Fibroblast of mammary gland (primary cell): ENCODE measurements at regions not wholly inside any gene's neighbourhood (a gene's known extent, or its start where the extent isn't known, plus 50 kb on each side); places are given as distances from the start of the nearest gene placed in this dataset.
"Not testable (repeated sequence)": the region's sequence is repeated elsewhere in the genome, so short reads cannot be mapped to it uniquely, and the experiment has no call there.

Experiments used
- DNase-seq: peaks from one replicate; pipeline ENCODE4 v3.0.0-alpha.2; 2010; ENCODE audit warnings: low read depth
- H3K4me3 ChIP-seq: 2 replicates; pipeline ENCODE4 v1.5.1; 2011; ENCODE audit warnings: low read depth, mild to moderate bottlenecking, low read length, moderate library complexity; ENCODE audit not compliant: control insufficient read depth
- TF ChIP-seq, protein P1 (sequence below): conservative IDR thresholded peaks from 2 replicates; pipeline ENCODE4 v1.5.1; 2011; ENCODE audit warnings: low read depth, low read length, inconsistent platforms; ENCODE audit not compliant: control insufficient read depth, insufficient read depth

DNA sequence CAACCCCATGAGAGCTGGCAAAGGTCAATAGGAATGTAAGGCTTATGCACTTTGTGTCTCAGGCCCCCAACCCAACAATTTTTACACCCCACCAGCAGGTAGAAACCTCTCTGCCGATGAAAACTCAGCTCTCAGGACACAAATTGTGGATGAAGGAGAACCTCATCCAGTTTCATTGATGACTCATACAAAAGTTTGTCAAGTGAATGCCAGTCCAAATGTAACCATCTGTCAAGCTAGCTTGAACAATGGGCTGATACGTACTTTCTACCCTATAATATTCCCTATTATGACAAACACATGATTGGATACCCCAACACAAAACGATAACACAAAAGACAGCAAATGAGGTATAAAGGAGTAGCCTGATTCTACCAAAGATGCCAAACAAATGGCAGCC lies 321.2 kb upstream of the TMEFF2 start:
- H3K4me3 ChIP-seq, result no peak overlapping the region
- TF ChIP-seq, protein P1, sequence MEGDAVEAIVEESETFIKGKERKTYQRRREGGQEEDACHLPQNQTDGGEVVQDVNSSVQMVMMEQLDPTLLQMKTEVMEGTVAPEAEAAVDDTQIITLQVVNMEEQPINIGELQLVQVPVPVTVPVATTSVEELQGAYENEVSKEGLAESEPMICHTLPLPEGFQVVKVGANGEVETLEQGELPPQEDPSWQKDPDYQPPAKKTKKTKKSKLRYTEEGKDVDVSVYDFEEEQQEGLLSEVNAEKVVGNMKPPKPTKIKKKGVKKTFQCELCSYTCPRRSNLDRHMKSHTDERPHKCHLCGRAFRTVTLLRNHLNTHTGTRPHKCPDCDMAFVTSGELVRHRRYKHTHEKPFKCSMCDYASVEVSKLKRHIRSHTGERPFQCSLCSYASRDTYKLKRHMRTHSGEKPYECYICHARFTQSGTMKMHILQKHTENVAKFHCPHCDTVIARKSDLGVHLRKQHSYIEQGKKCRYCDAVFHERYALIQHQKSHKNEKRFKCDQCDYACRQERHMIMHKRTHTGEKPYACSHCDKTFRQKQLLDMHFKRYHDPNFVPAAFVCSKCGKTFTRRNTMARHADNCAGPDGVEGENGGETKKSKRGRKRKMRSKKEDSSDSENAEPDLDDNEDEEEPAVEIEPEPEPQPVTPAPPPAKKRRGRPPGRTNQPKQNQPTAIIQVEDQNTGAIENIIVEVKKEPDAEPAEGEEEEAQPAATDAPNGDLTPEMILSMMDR, result no peak
- no peak for DNase-seq

DNA sequence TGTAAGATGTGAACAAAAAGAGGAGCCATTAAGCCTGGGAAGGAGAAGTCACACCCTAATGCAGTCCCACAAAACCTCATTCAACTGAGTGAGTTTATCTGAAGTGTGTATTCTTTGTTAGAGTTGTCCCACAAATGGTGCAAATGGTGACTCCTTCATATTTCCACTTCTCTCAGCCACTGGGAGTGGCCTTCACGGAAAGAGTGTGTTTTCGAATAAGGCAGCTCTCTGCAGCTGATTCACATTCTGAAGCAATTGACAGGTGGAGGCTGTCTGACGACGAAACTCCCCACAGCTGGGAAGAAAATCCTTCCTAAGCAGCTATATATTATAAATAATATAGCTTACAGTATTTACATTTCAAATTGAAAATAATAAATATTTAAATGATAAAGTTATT lies 318.8 kb upstream of the TMEFF2 start:
- no peak overlapping the region for H3K4me3 ChIP-seq
- no peak for DNase-seq
- TF ChIP-seq, protein P1, result no peak

DNA sequence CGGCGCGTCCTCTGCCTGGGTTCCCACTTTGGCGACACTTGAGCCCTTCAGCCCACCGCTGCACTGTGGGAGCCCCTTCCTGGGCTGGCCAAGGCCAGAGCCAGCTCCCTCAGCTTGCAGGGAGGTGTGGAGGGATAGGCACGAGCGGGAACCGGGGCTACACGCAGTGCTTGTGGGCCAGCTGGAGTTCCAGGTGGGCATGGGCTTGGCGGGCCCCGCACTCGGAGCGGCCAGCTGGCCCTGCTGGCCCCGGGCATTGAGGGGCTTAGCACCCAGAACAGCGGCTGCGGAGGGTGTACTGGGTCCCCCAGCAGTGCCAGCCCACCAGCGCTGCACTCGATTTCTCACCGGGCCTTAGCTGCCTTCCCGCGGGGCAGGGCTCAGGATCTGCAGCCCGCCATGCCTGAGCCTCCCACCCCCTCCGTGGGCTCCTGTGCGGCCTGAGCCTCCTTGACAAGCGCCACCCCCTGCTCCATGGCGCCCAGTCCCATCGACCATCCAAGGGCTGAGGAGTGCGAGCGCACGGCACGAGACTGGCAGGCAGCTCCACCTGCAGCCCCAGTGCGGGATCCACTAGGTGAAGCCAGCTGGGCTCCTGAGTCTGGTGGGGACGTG lies 313.2 kb upstream of the TMEFF2 start:
- H3K4me3 ChIP-seq, DNase-seq: not testable (repeated sequence)

DNA sequence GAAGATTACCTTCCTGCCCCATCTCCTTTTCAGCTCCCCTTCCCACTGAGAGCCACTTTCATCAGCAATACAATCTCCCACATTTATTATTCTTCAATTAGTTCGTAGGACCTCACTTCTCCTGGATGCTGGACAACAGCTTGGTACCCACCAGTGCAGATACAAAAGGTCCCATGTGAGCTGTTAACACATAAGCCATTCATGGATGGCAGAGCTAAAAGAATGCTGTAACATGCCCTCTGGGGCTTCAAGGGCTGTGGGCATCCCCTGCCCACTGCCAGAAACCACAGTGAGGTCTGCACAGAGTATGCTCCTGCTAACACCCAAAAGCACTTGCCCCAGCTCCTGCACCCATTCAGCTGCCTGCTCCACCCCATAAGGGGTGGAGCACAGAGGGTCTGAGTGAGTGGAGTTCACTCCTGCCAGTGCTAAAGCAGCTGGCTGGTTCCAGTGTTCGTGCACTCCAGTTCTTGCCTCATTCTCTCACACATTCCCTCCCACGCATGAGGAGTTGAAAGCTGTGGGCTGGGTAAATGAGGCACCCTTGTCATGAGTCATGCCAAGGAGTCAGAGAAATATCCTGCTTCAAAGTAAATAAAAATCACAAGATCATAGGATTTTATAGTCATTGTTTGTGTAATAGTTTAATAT lies 305.9 kb upstream of the TMEFF2 start:
- DNase-seq, result peak; percentile 91
- no peak overlapping the region for H3K4me3 ChIP-seq
- TF ChIP-seq, protein P1, result no peak

DNA sequence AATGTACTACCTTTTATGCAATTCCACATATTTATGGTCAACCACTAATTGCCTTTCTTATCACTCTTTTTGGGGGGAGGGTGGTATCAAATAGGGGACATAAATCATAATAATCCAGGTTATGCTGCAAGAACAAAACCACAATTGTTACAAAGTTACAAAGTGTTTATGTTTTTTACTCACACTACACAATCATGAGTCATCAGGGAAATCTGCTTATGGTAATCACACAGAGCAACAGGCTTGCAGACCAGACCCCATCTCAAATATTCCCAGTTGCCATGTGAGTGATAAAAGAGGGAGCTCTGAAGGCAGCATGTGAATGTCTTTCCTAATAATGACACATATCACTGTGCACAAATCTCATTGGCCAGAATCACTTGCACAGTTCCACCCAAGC lies 304.7 kb upstream of the TMEFF2 start:
- DNase-seq, result peak; percentile 51
- H3K4me3 ChIP-seq, result no peak overlapping the region
- TF ChIP-seq, protein P1, result no peak

DNA sequence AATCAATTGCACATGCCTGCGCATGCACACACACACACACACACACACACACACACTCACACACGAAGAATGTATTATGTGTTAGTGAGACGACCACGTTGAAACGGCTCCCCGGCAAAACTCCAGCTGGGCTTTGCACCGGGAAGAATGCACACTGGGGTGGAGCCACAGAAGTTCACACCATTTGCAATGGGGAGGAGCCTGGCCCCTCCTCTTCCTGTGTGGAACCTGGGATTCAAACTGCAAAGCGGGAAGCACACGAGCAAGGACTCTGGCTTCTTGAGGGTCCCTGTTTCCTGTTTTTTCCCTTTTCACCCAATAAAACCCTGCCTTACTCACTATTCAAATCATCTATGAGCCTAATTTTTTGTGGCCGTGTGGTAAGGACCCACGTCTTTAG lies 304.0 kb upstream of the TMEFF2 start:
- H3K4me3 ChIP-seq, result no peak overlapping the region
- no peak for DNase-seq
- TF ChIP-seq, protein P1, result no peak

DNA sequence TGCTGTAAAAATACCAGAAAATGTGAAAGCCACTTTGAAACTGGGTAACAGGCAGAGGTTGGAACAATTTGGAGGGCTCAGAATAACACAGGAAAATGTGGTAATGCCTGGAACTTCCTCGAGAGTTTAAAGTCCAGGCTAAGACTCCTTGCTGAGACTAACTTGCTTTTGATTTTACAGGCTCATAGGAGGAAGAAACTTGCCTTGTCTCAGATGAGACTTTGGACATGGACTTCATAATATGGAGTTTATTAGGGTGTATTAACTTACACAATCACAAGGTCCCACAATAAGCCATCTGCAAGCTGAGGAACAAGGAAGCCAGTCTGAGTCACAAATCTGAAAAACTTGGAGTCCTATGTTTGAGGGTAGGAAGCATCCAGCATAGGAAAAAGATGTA lies 293.4 kb upstream of the TMEFF2 start:
- not testable (repeated sequence) for H3K4me3 ChIP-seq, DNase-seq

DNA sequence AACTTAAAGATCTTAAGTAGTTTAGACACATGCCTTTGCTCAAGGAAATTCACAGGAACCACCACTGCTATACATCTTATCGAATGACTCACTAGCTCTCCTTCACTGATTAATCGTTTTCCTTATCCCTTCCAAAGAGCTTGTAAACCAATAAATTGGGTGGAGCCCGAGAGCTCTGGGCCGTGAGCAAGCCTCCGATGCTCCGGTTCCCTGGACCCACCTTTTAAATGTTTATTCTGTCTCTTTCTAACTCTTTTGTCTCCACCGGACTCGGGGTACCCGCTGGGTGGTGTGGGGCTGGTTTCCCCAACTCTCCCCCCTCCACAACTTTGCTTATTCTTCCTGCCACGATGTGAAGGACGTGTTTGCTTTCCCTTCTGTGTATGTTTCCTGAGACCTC lies 292.9 kb upstream of the TMEFF2 start:
- no peak for DNase-seq
- TF ChIP-seq, protein P1, result no peak
- no peak overlapping the region for H3K4me3 ChIP-seq
